CD4-positive, alpha-beta T cell (primary cell): ENCODE measurements at regions not wholly inside any gene's neighbourhood (a gene's known extent, or its start where the extent isn't known, plus 50 kb on each side); places are given as distances from the start of the nearest gene placed in this dataset.

Source experiments
- ATAC-seq: fragments of 200-7000 bp; cut with Tn5 transposase; one replicate; pipeline ENCODE4 v1.10.0; 2022; ENCODE audit warnings: mild to moderate bottlenecking; ENCODE audit not compliant: poor library complexity
- CTCF ChIA-PET: fragments of 350-600 bp; sonication (Branson Sonifier 250); formaldehyde crosslinking; loops from one replicate; lab custom pipeline; 2021; ENCODE audit warnings: antibody characterized with exemption, inconsistent platforms; lab: Charles Lee
- POLR2A ChIA-PET: fragments of 350-600 bp; sonication (Branson Sonifier 250); formaldehyde crosslinking; loops from one replicate; lab custom pipeline; 2021; ENCODE audit warnings: antibody characterized with exemption, inconsistent platforms; lab: Charles Lee
- DNase-seq, 14 experiments: peaks; one replicate each; pipeline ENCODE4 v3.0.0-alpha.2; 2013 to 2020; ENCODE audit warnings: mixed read lengths in 2 of 14
- H3K27ac ChIP-seq, 2 donors: one replicate each; pipeline versions ENCODE4 v1.5.1 to v1.7.0; 2013; ENCODE audit warnings: low read length in 2 of 2, low read depth in 1 of 2, mild to moderate bottlenecking in 1 of 2
- H3K27me3 ChIP-seq, 2 experiments: 1 replicate in 1 of 2; 2 replicates in 1 of 2; pipeline versions ENCODE4 v1.6.1 to v1.7.0; 2013; ENCODE audit warnings: low read length in 2 of 2, control low read depth in 1 of 2, mild to moderate bottlenecking in 1 of 2, moderate library complexity in 1 of 2; ENCODE audit not compliant: insufficient read depth in 2 of 2, control insufficient read depth in 1 of 2
- H3K36me3 ChIP-seq: one replicate; pipeline ENCODE4 v1.6.1; 2013; ENCODE audit warnings: low read length, control low read depth; ENCODE audit not compliant: insufficient read depth
- H3K4me1 ChIP-seq: one replicate; pipeline ENCODE4 v1.6.1; 2013; ENCODE audit warnings: low read length, control low read depth; ENCODE audit not compliant: insufficient read depth
- H3K4me3 ChIP-seq: one replicate; pipeline ENCODE4 v1.5.1; 2013; ENCODE audit warnings: mild to moderate bottlenecking, low read length, moderate library complexity
- H3K9me3 ChIP-seq, 2 experiments: 1 replicate in 1 of 2; 2 replicates in 1 of 2; pipeline versions ENCODE4 v1.6.1 to v1.7.0; 2013; ENCODE audit warnings: low read length in 2 of 2, mild to moderate bottlenecking in 2 of 2, control low read depth in 1 of 2, moderate library complexity in 1 of 2; ENCODE audit not compliant: control insufficient read depth in 1 of 2, insufficient read depth in 1 of 2
- H3K27ac Mint-ChIP-seq: one replicate; pipeline ENCODE4 v1.8.0; 2020; ENCODE audit warnings: mixed read lengths
- H3K27me3 Mint-ChIP-seq: one replicate; pipeline ENCODE4 v1.8.0; 2021; ENCODE audit warnings: mixed read lengths
- H3K36me3 Mint-ChIP-seq: one replicate; pipeline ENCODE4 v1.8.0; 2021; ENCODE audit warnings: low read depth, mixed read lengths
- H3K4me1 Mint-ChIP-seq: one replicate; pipeline ENCODE4 v1.8.0; 2021; ENCODE audit warnings: low read depth, mixed read lengths
- H3K4me3 Mint-ChIP-seq: one replicate; pipeline ENCODE4 v1.8.0; 2020; ENCODE audit warnings: mild to moderate bottlenecking, mixed read lengths
- H3K9me3 Mint-ChIP-seq: one replicate; pipeline ENCODE4 v1.8.0; 2020; ENCODE audit warnings: mixed read lengths
- intact Hi-C, 2 experiments: fragments of 100-400 bp; cut with DNase I in 1 of 2; cut with micrococcal nuclease in 1 of 2; formaldehyde crosslinking; loops; one replicate each; pipeline versions ENCODE4 v1.15.1 to v1.9.0; 2023 to 2025; cut with DNase I, micrococcal nuclease
- TF ChIP-seq, protein P1 (sequence below): fragments of 200-600 bp; IDR thresholded peaks from one replicate; pipeline ENCODE4 v1.8.0; 2022; ENCODE audit warnings: antibody characterized with exemption, mild to moderate bottlenecking

DNA sequence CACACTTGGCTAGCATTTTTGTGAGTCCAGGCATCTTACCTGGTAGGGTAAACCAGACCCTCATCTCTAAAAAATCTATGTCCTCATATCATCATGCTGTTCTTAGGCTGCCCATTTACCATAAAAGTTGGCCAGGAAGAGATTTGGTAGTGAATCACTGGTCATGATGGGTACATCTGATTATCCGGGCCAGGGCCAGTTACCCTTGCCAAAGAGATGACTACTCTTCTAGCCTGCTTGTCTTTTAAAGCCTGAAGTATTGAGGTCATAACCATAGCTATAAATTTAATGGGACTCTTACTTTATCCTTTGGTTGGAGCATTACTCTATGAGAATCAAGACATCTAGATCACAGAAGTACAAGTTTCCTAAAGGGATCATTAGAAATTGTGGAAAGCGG lies 276.8 kb downstream of the TENT5A start:
- ATAC-seq (no peak), DNase-seq (no peak)
- no peaks in the 10 kb centered on the region for H3K4me1 Mint-ChIP-seq
- no peaks in the 10 kb centered on the region for H3K27me3 ChIP-seq
- no peak overlapping the region for H3K4me3 ChIP-seq
- no peaks in the 10 kb centered on the region for H3K36me3 ChIP-seq
- ChIA-PET CTCF (no interaction called here), POLR2A (no interaction called here)
- TF ChIP-seq, protein P1, sequence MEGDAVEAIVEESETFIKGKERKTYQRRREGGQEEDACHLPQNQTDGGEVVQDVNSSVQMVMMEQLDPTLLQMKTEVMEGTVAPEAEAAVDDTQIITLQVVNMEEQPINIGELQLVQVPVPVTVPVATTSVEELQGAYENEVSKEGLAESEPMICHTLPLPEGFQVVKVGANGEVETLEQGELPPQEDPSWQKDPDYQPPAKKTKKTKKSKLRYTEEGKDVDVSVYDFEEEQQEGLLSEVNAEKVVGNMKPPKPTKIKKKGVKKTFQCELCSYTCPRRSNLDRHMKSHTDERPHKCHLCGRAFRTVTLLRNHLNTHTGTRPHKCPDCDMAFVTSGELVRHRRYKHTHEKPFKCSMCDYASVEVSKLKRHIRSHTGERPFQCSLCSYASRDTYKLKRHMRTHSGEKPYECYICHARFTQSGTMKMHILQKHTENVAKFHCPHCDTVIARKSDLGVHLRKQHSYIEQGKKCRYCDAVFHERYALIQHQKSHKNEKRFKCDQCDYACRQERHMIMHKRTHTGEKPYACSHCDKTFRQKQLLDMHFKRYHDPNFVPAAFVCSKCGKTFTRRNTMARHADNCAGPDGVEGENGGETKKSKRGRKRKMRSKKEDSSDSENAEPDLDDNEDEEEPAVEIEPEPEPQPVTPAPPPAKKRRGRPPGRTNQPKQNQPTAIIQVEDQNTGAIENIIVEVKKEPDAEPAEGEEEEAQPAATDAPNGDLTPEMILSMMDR: no peak
- H3K27ac ChIP-seq: no peak overlapping the region
- no peak overlapping the region for H3K4me3 Mint-ChIP-seq
- no peaks in the 10 kb centered on the region for H3K4me1 ChIP-seq
- H3K9me3 Mint-ChIP-seq: peaks cover 3% of the 10 kb centered on the region
- H3K27me3 Mint-ChIP-seq: no peaks in the 10 kb centered on the region
- intact Hi-C loops: no loop called here
- no peak overlapping the region for H3K27ac Mint-ChIP-seq
- no peaks in the 10 kb centered on the region for H3K36me3 Mint-ChIP-seq
- H3K9me3 ChIP-seq: no peaks in the 10 kb centered on the region

GRCh38 chr6:81465859-81466258 lies 286.6 kb downstream of the TENT5A start:
- TF ChIP-seq, protein P1: no peak
- POLR2A ChIA-PET: no interaction called here
- no peaks in the 10 kb centered on the region for H3K4me1 ChIP-seq
- H3K4me3 ChIP-seq: no peak overlapping the region
- H3K27me3 ChIP-seq: no peaks in the 10 kb centered on the region
- no peak overlapping the region for H3K27ac ChIP-seq
- DNase-seq (no peak), ATAC-seq (no peak)
- H3K9me3 Mint-ChIP-seq: peaks cover 6% of the 10 kb centered on the region
- no peaks in the 10 kb centered on the region for H3K36me3 Mint-ChIP-seq
- H3K36me3 ChIP-seq: no peaks in the 10 kb centered on the region
- no peaks in the 10 kb centered on the region for H3K9me3 ChIP-seq
- CTCF ChIA-PET: no interaction called here
- H3K27me3 Mint-ChIP-seq: no peaks in the 10 kb centered on the region
- no peak overlapping the region for H3K27ac Mint-ChIP-seq
- no peaks in the 10 kb centered on the region for H3K4me1 Mint-ChIP-seq
- H3K4me3 Mint-ChIP-seq: no peak overlapping the region
- intact Hi-C loops: no loop called here

DNA sequence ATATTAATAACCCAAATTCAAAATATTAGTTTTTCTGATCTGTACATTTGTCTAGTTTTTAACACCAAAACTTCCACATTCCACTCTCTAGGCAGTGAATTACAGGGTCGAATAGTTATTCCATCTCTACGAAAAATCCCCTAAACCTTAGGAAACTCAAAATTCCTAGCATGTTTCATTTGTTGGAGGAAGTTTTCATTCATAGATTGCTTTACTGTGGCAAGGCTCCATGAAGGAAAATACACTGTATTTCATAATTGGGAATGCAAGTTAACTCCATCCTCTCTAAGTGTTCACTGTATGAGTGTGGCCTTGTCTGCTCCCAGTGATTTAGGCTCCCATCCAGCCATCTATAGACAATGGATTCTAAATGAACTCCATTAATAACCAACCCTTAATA lies 296.1 kb downstream of the TENT5A start:
- CTCF ChIA-PET: no interaction called here
- intact Hi-C loops: no loop called here
- ATAC-seq (no peak), DNase-seq (no peak)
- H3K36me3 Mint-ChIP-seq: no peaks in the 10 kb centered on the region
- H3K4me1 ChIP-seq: no peaks in the 10 kb centered on the region
- no peak overlapping the region for H3K27ac Mint-ChIP-seq
- H3K36me3 ChIP-seq: no peaks in the 10 kb centered on the region
- H3K27me3 Mint-ChIP-seq: no peaks in the 10 kb centered on the region
- no peaks in the 10 kb centered on the region for H3K9me3 Mint-ChIP-seq
- no peak overlapping the region for H3K27ac ChIP-seq
- H3K27me3 ChIP-seq: no peaks in the 10 kb centered on the region
- TF ChIP-seq, protein P1: no peak
- H3K4me1 Mint-ChIP-seq: no peaks in the 10 kb centered on the region
- no peak overlapping the region for H3K4me3 ChIP-seq
- POLR2A ChIA-PET: no interaction called here
- H3K4me3 Mint-ChIP-seq: no peak overlapping the region
- H3K9me3 ChIP-seq: no peaks in the 10 kb centered on the region
